Endothelial cell of umbilical vein (primary cell): ENCODE measurements at regions not wholly inside any gene's neighbourhood (a gene's known extent, or its start where the extent isn't known, plus 50 kb on each side); places are given as distances from the start of the nearest gene placed in this dataset.

Experiments
- BruUV-seq: library from RNA; stranded (reverse); fragments of 400-500 nt; replicated peaks from 2 replicates; lab custom pipeline; 2021; lab: Mats Ljungman, UMichigan
- CTCF ChIA-PET: fragments of 300-600, 350-600 bp; sonication (Branson Sonifier 250); formaldehyde crosslinking; loops from one replicate; lab custom pipeline; 2021; ENCODE audit warnings: antibody characterized with exemption, inconsistent platforms; lab: Charles Lee
- POLR2A ChIA-PET: fragments of 300-600, 350-600 bp; sonication (Branson Sonifier 250); formaldehyde crosslinking; loops from one replicate; lab custom pipeline; 2021; ENCODE audit warnings: antibody characterized with exemption, inconsistent platforms; lab: Charles Lee
- DNase-seq: peaks from one replicate; pipeline ENCODE4 v3.0.0-alpha.2; 2011; ENCODE audit warnings: low read depth, low spot score
- FAIRE-seq: peaks from 2 replicates; lab custom pipeline; 2011; peaks lifted over from hg19 to GRCh38; lab: Jason Lieb, UNC
- H2AFZ ChIP-seq: 2 replicates; pipeline ENCODE4 v1.6.0; 2012; ENCODE audit warnings: low read depth, low read length, control low read depth, inconsistent platforms
- H3K27ac ChIP-seq: 2 replicates; pipeline ENCODE4 v1.5.1; 2011; ENCODE audit warnings: low read depth, mild to moderate bottlenecking, control low read depth, low read length, moderate library complexity; ENCODE audit not compliant: insufficient read depth
- H3K27me3 ChIP-seq, 2 experiments: 2 replicates each; pipeline versions ENCODE4 v1.6.0 to v1.6.1; 2011; ENCODE audit warnings: low read length in 2 of 2, mixed read lengths in 1 of 2; ENCODE audit not compliant: control insufficient read depth in 2 of 2, insufficient read depth in 2 of 2
- H3K36me3 ChIP-seq, 2 experiments: 2 replicates in 1 of 2; 3 replicates in 1 of 2; pipeline ENCODE4 v1.5.1; 2011; ENCODE audit warnings: low read length in 2 of 2, mild to moderate bottlenecking in 1 of 2, moderate library complexity in 1 of 2; ENCODE audit not compliant: control insufficient read depth in 2 of 2, insufficient read depth in 2 of 2; ENCODE audit errors: extremely low read depth in 1 of 2
- H3K4me1 ChIP-seq: 3 replicates; pipeline ENCODE4 v1.5.1; 2011; ENCODE audit warnings: mild to moderate bottlenecking, low read length; ENCODE audit not compliant: control insufficient read depth, insufficient read depth; ENCODE audit errors: extremely low read depth
- H3K4me2 ChIP-seq: 2 replicates; pipeline ENCODE4 v1.6.1; 2011; ENCODE audit warnings: low read length, control low read depth, mixed read lengths; ENCODE audit not compliant: insufficient read depth
- H3K4me3 ChIP-seq, 3 experiments: fragments of 200-600 bp in 1 of 3; sonication (generic), shearing (Covaris generic) in 1 of 3; replicated peaks in 1 of 3; 2 replicates each; pipeline ENCODE4 v1.5.1; 2011 to 2016; ENCODE audit warnings: control low read depth in 3 of 3, low read length in 3 of 3, mild to moderate bottlenecking in 2 of 3, inconsistent platforms in 1 of 3, low read depth in 1 of 3, moderate library complexity in 1 of 3; ENCODE audit not compliant: insufficient read depth in 1 of 3
- H3K79me2 ChIP-seq: 2 replicates; pipeline ENCODE4 v1.6.0; 2012; ENCODE audit warnings: low read length, inconsistent platforms; ENCODE audit not compliant: control insufficient read depth, insufficient read depth
- H3K9ac ChIP-seq: replicated peaks from 2 replicates; pipeline ENCODE3; 2011; ENCODE audit warnings: low read length, control low read depth; ENCODE audit not compliant: insufficient read depth; ENCODE audit errors: extremely low read depth
- H3K9me1 ChIP-seq: replicated peaks from 3 replicates; pipeline ENCODE4 v1.6.0; 2011; ENCODE audit warnings: mild to moderate bottlenecking, low read length; ENCODE audit not compliant: control insufficient read depth, insufficient read depth; ENCODE audit errors: extremely low read depth
- H3K9me3 ChIP-seq: replicated peaks from 2 replicates; pipeline ENCODE4 v1.5.1; 2012; ENCODE audit warnings: low read length, inconsistent platforms; ENCODE audit not compliant: control insufficient read depth, insufficient read depth
- H4K20me1 ChIP-seq: replicated peaks from 2 replicates; pipeline ENCODE3; 2011; ENCODE audit warnings: mild to moderate bottlenecking, low read length; ENCODE audit not compliant: control insufficient read depth, insufficient read depth; ENCODE audit errors: extremely low read depth
- CTCF ChIP-seq, 2 donors: IDR thresholded peaks; 1 replicate in 1 of 2; 2 replicates in 1 of 2; pipeline ENCODE4 v1.5.1; 2011; ENCODE audit warnings: low read length in 2 of 2, mild to moderate bottlenecking in 2 of 2, moderate library complexity in 2 of 2, control low read depth in 1 of 2, inconsistent platforms in 1 of 2, low read depth in 1 of 2; ENCODE audit not compliant: insufficient read depth in 1 of 2; ENCODE audit errors: extremely low read depth in 1 of 2
- EZH2 ChIP-seq: IDR thresholded peaks from 2 replicates; pipeline ENCODE4 v1.6.1; 2012; ENCODE audit warnings: borderline replicate concordance, low read depth, mild to moderate bottlenecking, moderate library complexity, low read length, inconsistent platforms; ENCODE audit not compliant: severe bottlenecking
- FOS ChIP-seq: IDR thresholded peaks from 2 replicates; pipeline ENCODE4 v1.6.1; 2011; ENCODE audit warnings: mild to moderate bottlenecking, low read length, moderate library complexity, borderline replicate concordance; ENCODE audit not compliant: insufficient read depth
- GATA2 ChIP-seq: IDR thresholded peaks from 2 replicates; pipeline ENCODE4 v1.7.0; 2011; ENCODE audit warnings: low read depth, mild to moderate bottlenecking, moderate library complexity, mixed read lengths, low read length; ENCODE audit not compliant: insufficient read length, insufficient read depth
- JUN ChIP-seq: IDR thresholded peaks from 2 replicates; pipeline ENCODE4 v1.6.1; 2011; ENCODE audit warnings: borderline replicate concordance, low read depth; ENCODE audit not compliant: insufficient read length, insufficient read depth
- MAX ChIP-seq: IDR thresholded peaks from 2 replicates; pipeline ENCODE4 v1.6.1; 2011; ENCODE audit not compliant: insufficient read depth, insufficient read length
- MYC ChIP-seq: IDR thresholded peaks from one replicate; pipeline ENCODE4 v1.6.1; 2011; ENCODE audit warnings: mild to moderate bottlenecking, low read depth, low read length
- POLR2A ChIP-seq: IDR thresholded peaks from 2 replicates; pipeline ENCODE4 v1.6.1; 2012; ENCODE audit warnings: low read depth, mild to moderate bottlenecking, control low read depth, low read length
- POLR2AphosphoS5 ChIP-seq: IDR thresholded peaks from 2 replicates; pipeline ENCODE4 v1.6.1; 2012; ENCODE audit warnings: low read depth, mild to moderate bottlenecking, control low read depth, low read length, moderate library complexity; ENCODE audit not compliant: insufficient read depth
- dilution Hi-C: fragments of 300-500 bp; cut with MboI; formaldehyde crosslinking; loops from one replicate; pipeline ENCODE4 v1.15.0; 2019; ENCODE audit warnings: low sequenced_read_pairs; ENCODE audit not compliant: extremely low pct_ligation_motif_present
- intact Hi-C: fragments of 100-400 bp; cut with micrococcal nuclease; formaldehyde crosslinking; loops from one replicate; pipeline ENCODE4 v1.10.0; 2022

GRCh38 chr10:58050575-58050974 lies 217.1 kb downstream of the IPMK start:
- no peak overlapping the region for H3K9ac ChIP-seq
- DNase-seq (no peak), FAIRE-seq (no peak)
- H3K79me2 ChIP-seq: no peaks in the 10 kb centered on the region
- H4K20me1 ChIP-seq: no peaks in the 10 kb centered on the region
- H2AFZ ChIP-seq: no peak overlapping the region
- no peaks in the 10 kb centered on the region for H3K36me3 ChIP-seq
- no peak for TF ChIP-seq CTCF (IDR thresholded peaks at IDR 0.05; ENCODE audit: extremely low read depth in 1 of 2, insufficient read depth in 1 of 2, low read depth in 1 of 2, low read length in 2 of 2)
- dilution Hi-C loops: loop anchor here (25.0 kb wide), 1 partner anchor 713 kb away; no protein-coding TSS in a partner anchor
- CTCF ChIA-PET: no interaction called here
- no peak overlapping the region for H3K27ac ChIP-seq
- intact Hi-C loops: no loop called here
- H3K4me1 ChIP-seq: no peaks in the 10 kb centered on the region
- no peak overlapping the region for H3K4me2 ChIP-seq
- POLR2A ChIA-PET: no interaction called here
- no peaks in the 10 kb centered on the region for H3K27me3 ChIP-seq
- no TSS peak for BruUV-seq
- H3K4me3 ChIP-seq: no peak overlapping the region
- no peaks in the 10 kb centered on the region for H3K9me1 ChIP-seq
- no peaks in the 10 kb centered on the region for H3K9me3 ChIP-seq

GRCh38 chr10:58048936-58049335 lies 218.8 kb downstream of the IPMK start:
- no peak overlapping the region for H3K27ac ChIP-seq

More at GRCh38 chr10:58048936-58049335, 218.8 kb downstream of the IPMK start:
- Histone ChIP-seq H4K20me1 (no peaks in the 10 kb centered on the region), H3K4me1 (no peaks in the 10 kb centered on the region), H3K9ac (no peak overlapping the region), H3K4me3 (no peak overlapping the region), H2AFZ (no peak overlapping the region), H3K79me2 (no peaks in the 10 kb centered on the region), H3K4me2 (no peak overlapping the region), H3K9me1 (no peaks in the 10 kb centered on the region), H3K9me3 (no peaks in the 10 kb centered on the region), H3K27me3 (no peaks in the 10 kb centered on the region), H3K36me3 (no peaks in the 10 kb centered on the region)
- FAIRE-seq (no peak), DNase-seq (no peak)
- no peak for TF ChIP-seq MYC
- TF ChIP-seq CTCF (IDR thresholded peaks at IDR 0.05; ENCODE audit: extremely low read depth in 1 of 2, insufficient read depth in 1 of 2, low read depth in 1 of 2, low read length in 2 of 2): no peak
- no peak for TF ChIP-seq FOS
- no peak for TF ChIP-seq JUN
- TF ChIP-seq POLR2AphosphoS5: no peak
- no peak for TF ChIP-seq POLR2A
- TF ChIP-seq GATA2: no peak
- no peak for TF ChIP-seq EZH2
- no peak for TF ChIP-seq MAX
- ChIA-PET POLR2A (no interaction called here), CTCF (no interaction called here)
- intact Hi-C loops (no loop called here), dilution Hi-C loops (no loop called here)
- no TSS peak for BruUV-seq
